UCSD-AML1 (cell line): ENCODE measurements at regions not wholly inside any gene's neighbourhood (a gene's known extent, or its start where the extent isn't known, plus 50 kb on each side); places are given as distances from the start of the nearest gene placed in this dataset.
A peak's percentile ranks its signal among the peaks of the same experiment; 100 is the strongest.
"Not testable (repeated sequence)": the region's sequence is repeated elsewhere in the genome, so short reads cannot be mapped to it uniquely, and the experiment has no call there.

Experiments
- DNase-seq: peaks from one replicate; lab custom pipeline; 2025; ENCODE audit not compliant: unreplicated experiment; lab: John Stamatoyannopoulos, UW

DNA sequence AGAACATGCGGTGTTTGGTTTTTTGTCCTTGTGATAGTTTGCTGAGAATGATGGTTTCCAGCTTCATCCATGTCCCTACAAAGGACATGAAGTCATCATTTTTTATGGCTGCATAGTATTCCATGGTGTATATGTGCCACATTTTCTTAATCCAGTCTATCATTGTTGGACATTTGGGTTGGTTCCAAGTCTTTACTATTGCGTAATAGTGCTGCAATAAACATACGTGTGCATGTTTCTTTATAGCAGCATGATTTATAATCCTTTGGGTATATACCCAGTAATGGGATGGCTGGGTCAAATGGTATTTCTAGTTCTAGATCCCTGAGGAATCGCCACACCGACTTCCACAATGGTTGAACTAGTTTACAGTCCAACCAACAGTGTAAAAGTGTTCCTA, 471.6 kb upstream of the MEIS1 start:
- not testable (repeated sequence) for DNase-seq

DNA sequence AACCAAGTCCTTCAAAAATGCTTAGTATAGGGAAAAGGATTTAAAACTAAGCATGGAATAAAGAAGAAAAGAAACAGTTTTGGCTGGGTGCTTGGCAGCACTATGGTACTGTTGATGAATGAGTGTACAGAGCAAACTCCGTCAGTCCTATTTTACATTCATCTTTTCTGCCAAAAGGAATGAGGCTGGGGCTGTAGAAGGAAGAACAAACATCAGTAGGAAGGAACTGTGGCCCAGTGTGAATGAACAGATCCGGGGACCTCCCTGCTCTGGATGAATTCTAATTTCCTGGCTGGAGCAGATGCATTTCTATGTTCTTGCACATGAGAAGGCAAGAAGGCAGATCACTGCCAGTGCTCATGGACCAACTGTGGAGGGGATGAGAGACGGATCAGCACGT, 474.0 kb upstream of the MEIS1 start:
- DNase-seq: no peak

DNA sequence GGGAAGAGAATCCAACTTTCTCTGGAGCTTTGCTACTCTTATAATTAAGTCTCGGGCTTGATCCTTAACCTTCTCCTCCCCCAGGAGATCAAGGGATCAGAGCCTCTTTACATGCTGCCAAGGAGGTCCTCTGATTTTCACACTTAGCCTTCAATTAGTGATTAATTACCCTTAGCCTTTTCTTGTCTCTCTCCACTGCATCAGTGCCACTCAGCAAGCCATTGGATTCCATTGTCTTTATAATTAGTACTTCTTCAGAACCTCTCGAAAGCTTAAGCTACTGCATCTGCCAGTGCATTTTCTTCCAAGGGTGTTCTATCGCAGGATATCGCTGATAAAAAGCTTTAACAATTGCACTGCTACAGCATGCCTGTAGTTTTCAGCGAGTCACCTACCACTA, 477.0 kb upstream of the MEIS1 start:
- no peak for DNase-seq

DNA sequence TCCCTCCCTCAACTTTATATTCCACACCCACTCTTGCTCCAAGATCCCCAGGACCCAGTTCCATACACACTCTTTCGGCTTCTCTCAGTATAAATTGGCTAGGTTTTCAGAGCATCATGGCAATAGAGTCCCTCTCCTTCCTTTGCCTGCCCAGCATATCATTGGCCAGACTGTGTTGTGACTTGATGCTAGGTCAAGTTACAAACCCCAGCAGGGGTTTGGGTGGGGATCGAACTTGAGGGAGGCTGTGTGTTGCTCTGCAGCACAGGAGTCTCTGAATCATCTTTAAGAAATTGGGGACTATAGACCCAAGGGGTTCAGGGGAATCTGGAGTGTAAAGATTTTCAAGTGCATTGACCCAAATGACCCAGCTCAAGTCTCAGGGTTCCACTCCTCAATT, 477.5 kb upstream of the MEIS1 start:
- DNase-seq: no peak

DNA sequence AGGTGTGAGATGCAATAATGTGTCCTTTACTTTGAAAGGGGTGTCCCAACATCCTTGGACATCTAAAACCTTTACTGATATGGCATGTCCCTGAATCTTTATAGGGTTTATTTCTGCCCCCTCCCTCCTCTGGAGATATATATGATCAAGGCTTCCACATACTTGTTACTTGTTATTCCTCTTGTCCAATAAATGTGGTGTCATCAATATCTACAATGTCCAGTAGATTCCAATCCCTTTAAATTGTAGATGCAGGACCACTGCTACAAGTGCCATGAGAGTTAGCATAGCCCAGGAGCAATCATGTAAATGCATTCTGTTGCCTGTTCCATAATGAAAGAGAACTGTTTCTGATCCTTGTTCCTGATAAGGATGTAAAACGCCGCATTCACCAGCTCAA, 479.7 kb upstream of the MEIS1 start:
- no peak for DNase-seq

DNA sequence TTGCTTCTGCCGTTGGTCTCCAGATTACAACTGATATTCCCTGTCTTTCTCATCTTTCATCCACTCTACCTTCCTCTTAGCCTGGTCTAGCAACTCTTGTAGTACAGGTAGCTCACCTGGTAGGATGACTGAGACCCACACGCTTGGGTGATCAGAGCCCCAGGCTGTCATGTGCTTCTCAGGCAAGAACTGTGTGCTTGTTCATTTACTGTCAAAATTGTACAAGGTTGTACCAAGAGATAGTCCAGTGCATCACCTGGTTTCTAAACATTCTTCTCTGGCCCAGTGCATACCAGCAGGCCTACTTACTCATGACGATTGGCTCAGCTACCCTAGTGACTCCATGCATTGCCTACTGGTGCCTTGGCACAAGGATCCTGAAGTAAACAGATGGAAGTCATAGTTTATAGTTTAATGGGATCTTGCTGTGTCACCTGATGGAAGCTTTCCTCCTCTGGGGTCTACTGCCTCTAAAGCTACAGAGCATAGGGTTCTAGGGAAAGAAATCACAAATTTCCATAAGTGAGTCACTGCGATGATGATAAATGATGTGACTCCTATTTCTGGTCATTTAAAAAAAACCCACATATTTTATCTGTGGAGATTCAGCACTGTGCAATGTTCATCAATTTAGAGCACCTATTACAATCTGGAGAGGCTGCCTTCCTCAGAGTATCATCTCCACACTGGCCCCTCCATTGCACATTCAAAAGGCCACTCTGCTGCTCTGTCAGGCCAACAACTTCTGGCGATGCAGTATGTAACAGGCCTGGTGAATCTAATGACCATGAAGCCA, 481.8 kb upstream of the MEIS1 start:
- no peak for DNase-seq

DNA sequence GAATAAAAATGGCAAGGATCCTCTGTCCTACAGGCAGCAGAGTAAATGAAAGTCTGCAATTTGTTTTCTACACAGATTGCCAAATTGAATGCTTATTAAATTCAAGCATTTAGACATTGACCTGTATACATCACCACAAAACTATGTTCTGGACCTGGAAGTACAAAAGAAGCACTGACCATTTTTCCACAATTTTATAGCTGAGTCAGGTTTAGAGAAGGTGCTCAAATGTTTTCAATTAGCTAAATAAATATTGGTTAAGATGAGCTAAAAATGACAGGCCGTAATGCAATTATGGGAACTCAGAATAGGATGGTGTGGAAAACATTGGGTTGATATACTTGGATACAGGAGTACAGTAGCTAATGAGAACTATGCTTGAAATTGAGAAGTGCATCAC, 490.7 kb upstream of the MEIS1 start:
- DNase-seq: no peak

DNA sequence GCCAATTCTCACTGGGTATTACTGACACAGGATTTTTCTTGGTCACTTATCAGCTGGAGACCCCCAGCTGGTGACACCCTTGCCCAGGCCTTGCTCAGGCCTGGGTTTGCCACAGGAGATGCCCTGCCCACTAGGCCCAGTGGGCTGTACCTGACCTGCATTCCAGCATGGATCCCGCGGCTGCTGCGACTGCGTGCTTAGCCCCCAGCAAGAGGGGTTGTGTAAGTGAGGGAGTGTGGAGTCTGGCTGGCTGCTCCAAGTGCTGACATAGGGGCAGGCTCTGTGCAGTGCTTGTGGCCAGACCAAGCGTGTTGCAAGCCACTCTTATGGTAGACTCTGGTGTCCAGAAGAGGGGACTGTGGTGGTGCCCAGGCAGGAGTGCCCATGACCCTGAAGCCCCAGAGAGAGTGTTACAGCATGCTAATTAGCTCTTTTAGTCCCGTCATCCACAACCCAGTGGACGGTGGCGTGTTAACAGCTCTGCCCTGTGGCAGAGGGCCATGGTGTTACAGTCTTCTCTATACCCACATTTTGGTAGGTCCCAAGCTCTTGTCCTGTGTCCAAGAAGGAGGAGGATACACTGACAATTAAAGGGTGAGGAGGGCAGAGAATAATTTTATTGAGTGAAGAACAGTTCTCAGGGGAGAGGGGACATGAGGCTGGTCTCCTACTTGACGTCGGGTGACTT, 491.7 kb upstream of the MEIS1 start:
- DNase-seq: no peak

DNA sequence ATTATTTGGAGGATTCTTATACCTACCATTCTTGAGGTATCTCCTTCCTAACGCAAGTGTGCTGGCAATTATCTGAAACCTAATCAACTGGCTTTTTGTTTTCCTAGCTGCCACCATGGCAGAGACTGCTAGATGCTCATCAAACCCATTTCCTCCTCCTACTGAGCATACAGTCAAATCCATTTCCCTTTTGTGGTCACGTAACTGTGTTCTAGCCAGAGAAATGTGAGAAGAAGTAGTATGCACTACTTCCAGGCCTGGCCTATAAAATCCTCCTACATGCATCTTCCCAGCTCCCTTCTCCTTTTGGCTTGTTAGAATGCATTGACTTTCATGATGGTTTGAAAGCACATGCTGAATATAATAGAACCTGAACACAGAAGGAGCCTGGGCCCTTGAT, 494.1 kb upstream of the MEIS1 start:
- peak; percentile 11 for DNase-seq

DNA sequence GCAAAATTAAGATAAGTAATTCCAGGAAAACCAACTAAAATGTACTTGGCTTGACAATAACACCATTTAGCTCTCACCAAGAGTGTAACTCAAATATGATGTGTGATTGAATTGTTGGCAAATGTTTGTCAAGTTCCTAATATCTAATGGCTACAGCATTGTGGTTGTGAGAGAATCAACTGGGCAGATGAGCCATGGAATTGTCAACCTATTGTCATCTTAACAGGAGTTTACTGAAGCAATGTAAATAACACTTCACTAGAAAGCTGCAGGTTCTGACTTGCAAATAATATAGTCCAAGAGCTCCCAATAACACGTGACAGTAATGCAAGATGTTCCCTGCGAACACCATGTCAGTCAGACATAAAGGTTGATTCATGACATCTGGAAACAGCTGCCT, 495.2 kb upstream of the MEIS1 start:
- no peak for DNase-seq

DNA sequence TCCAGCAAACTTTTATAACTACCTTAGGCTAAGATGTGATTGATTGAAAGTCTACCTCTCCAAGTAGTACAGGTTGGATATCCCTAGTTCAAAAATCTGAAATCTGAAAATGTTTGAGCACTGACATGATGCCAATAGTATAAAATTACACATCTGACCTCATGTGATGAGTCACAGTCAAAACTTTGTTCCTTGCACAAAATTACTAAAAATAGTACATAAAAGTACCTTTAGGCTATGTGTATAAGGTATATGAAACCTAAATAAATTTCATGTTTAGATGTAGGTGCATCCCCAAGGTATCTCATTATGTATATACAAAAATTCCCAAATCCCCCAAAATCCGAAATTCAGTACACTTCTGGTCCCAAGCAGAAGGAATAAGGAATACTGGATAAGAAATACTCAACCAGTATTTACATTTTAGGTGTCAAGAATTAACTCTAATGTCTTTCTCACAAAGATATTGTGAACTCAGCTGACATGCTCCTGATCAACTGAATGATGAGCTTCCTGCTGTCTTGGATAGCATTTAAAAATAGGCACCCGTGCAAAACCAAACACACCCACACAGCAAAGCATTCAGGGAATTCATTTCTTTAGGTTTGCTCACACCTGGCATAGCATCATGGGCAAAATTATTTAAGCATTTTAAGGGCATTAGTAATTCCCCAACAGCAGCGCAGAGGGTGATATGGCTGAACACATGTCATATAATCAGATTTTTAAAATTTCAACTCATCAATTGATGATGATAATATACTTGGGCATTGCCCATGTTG, 497.4 kb upstream of the MEIS1 start:
- no peak for DNase-seq

DNA sequence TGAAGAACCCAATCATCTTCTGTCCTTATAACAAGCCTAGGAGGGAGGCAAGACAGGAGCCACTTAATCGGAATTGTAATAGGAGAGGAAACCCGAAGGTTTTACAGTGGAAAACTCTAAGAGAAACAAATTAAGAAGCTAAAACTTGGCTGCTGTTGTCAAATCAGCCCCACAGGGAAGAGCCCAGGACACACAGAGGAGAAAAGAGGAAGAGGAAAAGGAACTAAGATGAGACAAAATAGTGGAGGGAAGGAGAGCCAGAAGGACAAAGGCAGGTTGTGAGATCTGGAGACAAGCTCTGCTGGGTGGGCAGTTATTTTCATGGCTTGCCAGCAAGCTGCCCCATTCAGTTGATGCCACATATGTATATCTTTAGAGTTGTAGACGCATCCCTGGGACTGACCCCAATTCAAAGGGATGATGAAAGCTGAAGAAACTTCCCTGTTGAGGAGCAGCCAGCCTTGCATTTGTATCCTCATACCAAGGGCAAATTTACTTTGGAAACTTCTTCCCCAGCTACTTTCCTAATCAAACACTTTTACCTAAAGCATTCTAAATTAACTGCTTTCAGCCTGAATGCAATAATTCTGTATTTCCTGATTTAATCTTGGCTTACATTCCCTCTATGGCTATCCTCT, 499.8 kb upstream of the MEIS1 start:
- DNase-seq: no peak

DNA sequence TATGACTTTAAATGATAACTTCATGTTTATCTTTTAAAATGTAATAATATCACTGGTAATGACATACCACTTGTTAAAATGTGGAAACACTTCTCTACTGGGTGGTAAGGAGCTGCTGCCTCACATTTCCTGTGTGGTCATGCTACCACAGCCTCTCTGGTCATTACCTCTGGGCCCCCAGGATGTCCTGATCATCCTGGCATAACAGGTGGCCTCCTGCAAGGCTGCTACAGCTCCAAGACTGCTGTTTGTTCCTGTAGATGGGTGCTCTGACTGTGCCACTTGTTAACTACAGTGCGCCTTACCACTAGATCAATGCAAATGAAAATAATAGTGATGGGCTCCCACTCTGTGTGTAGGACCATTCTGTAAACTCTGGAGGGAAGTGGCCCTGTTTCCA, 500.2 kb upstream of the SPRED2 start:
- peak; percentile 15 for DNase-seq

DNA sequence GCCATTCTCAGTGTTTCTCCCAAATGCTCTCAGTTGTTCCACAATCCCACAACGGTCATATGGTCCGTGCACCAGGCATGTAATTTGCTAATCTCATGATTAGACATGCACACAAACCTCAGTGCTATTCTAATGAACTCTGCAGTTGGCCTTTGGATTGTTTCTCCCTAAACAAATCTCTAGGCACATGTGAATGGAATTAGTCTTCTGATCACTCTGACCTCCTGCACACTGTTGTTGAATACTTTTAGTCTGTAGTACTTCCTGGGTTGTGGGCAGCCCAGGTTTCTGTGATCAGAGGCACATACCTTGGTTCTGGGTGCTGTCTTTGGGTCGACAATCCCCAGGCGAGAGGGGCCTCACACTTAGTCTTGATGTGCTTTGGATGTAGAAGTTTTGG, 498.7 kb upstream of the SPRED2 start:
- DNase-seq: no peak

DNA sequence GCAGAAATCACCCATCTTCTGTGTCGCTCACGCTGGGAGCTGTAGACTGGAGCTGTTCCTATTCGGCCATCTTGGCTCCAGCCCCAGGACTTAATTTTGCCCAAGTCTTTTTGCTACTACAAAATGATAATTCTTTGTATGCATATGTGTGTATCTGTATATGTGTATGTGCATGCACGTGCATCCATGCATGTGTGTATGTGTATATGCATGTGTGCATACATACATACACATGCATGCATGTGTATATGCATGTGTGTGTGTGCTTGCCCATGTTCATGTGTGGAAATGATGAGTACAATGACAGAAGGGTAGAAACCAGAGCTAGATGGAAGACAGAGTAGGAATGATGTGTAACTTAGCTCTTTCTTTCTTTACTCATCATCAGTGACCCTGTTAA, 497.9 kb upstream of the SPRED2 start:
- DNase-seq: no peak

DNA sequence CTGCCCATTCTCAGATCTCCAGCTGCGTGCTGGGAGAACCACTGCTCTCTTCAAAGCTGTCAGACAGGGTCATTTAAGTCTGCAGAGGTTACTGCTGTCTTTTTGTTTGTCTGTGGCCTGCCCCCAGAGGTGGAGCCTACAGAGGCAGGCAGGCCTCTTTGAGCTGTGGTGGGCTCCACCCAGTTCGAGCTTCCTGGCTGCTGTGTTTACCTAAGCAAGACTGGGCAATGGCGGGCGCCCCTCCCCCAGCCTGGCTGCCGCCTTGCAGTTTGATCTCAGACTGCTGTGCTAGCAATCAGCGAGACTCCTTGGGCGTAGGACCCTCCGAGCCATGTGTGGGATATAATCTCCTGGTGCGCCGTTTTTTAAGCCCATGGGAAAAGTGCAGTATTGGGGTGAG, 497.3 kb upstream of the SPRED2 start:
- DNase-seq: not testable (repeated sequence)

DNA sequence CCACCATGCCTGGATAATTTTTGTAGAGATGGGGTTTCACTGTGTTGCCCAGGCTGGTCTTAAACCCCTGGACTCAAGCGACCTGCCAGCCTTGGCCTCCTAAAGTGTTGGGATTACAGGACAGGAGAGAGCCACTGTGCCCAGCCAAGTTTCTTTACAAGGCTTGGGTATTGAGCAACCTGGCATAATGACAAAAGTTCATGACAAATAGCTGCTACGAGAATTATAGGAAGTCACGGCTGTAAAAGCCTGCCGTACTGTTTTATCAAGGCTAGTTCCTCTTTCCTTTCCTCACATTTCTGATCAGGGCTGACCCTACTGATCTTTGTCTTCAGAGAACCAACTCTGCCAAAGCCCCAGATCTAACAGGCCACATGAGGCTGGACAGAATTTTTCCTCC, 490.4 kb upstream of the SPRED2 start:
- peak; percentile 19 for DNase-seq

DNA sequence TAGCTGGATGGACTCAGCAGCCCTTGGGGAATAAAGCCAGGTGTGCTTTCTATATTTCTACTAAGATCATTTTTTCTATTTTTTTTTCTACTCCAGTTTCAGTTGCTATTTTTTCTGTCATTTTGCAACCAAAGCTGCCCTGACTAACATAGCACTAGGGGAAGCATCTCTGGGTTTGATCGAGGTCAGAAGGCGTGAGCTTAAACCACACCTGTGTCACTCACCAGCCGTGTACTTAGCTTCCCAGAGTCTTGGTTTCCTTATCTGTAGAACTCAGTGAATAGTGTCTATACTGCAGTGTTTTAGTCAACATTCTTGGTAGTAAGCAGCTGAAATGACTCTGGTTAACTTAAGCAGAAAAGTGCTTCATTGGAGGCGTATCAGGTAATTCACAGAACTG, 489.6 kb upstream of the SPRED2 start:
- DNase-seq: no peak

DNA sequence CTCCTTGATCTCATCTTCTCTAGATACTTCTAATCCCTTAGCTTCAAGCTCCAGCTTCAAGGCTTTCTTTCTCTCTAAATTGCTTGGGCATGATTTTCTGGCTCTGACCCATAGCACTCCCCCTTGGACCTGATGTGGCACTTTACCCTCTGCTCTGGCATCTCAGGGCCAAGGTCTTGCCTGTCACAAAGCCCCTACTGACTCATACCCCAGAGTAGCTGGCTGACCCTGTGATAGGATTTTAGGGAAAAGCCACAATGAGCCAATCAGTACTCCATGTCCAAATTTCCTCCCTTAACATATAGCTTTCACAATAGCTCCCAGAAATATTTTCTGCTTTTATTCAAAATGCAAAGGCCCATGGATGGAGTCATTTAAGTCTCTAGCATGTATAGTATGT, 488.7 kb upstream of the SPRED2 start:
- no peak for DNase-seq

DNA sequence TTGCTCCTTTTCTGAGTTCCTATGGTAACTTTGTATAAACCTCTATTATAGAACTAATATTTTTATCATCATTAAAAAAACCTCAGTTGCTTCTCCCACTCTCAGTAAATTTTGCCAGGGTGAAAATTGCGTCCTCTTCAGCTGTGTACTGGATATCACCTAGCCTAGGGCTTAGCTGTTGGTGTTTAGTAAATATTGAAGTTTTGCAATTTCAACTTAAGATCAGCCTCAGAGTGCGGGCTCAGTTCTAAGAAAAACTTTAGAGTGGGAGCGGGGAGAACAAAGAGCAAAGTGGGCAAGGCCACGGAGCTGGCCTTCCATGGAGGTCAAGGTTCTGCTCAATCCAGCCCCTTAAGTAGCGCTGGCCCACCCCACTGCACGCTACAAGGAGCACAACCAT, 488.3 kb upstream of the SPRED2 start:
- no peak for DNase-seq

DNA sequence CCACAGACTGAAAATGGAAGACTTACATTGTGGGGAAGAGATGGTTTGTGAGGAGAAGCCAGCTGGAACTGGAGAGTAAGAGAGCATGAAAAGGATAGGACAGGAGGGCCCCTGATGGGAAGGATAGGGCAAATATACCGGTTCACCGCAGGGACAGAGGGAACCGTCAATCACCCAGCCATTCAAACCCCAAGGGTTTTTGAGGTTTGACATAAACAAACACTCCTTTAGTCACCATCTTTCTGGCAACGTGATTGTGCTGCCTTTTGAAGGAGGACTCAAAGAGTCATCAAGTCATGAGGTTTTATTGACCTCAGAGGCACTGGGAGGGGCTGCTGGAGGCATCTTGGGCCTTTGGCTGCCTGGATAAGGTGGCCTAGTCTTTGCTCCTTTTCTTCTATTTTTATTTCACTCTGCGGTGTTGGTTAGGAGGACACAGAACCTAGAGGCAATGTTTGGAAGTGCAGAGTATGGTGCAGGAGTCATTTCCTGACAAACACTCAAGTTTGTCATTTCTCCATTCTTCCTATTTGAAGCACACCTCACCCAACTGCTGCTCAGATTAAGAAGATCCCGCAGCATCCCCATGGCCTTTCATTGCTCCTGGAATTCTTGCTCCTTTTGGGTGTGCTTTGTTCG, 487.3 kb upstream of the SPRED2 start:
- peak; percentile 13 for DNase-seq
